HL-60 (cell line): ENCODE measurements at regions not wholly inside any gene's neighbourhood (a gene's known extent, or its start where the extent isn't known, plus 50 kb on each side); places are given as distances from the start of the nearest gene placed in this dataset.

Experiments
- DNase-seq, 2 experiments: peaks; one replicate each; pipeline ENCODE4 v3.0.0-alpha.2; 2010 to 2020; ENCODE audit warnings: low read depth in 1 of 2, low spot score in 1 of 2
- H3K27ac ChIP-seq: fragments of 250-450 bp; sonication (Bioruptor Pico); replicated peaks from 2 replicates; pipeline ENCODE4 v1.5.1; 2020; ENCODE audit warnings: mild to moderate bottlenecking, moderate library complexity
- H3K27me3 ChIP-seq: fragments of 250-450 bp; sonication (Bioruptor Pico); 2 replicates; pipeline ENCODE4 v1.5.1; 2021; ENCODE audit warnings: mild to moderate bottlenecking, moderate library complexity; ENCODE audit not compliant: insufficient read depth, poor library complexity, severe bottlenecking
- H3K4me3 ChIP-seq: replicated peaks from 2 replicates; pipeline ENCODE4 v1.5.1; 2011; ENCODE audit warnings: mild to moderate bottlenecking, control low read depth, low read length; ENCODE audit not compliant: insufficient read depth
- GABPA ChIP-seq: IDR thresholded peaks from 2 replicates; pipeline ENCODE4 v1.6.1; 2012; ENCODE audit warnings: low read depth
- POLR2AphosphoS5 ChIP-seq: IDR thresholded peaks from 2 replicates; pipeline ENCODE4 v1.6.1; 2012; ENCODE audit warnings: low read depth
- REST ChIP-seq: IDR thresholded peaks from 2 replicates; pipeline ENCODE4 v1.6.1; 2012; ENCODE audit warnings: low read depth; ENCODE audit not compliant: insufficient replicate concordance
- SPI1 ChIP-seq: IDR thresholded peaks from 2 replicates; pipeline ENCODE4 v1.6.1; 2012; ENCODE audit warnings: low read depth, mild to moderate bottlenecking, borderline replicate concordance
- TF ChIP-seq, protein P1 (sequence below): IDR thresholded peaks from one replicate; pipeline ENCODE4 v1.5.1; 2011; ENCODE audit warnings: low read length, control low read depth, inconsistent platforms; ENCODE audit not compliant: insufficient read depth

DNA sequence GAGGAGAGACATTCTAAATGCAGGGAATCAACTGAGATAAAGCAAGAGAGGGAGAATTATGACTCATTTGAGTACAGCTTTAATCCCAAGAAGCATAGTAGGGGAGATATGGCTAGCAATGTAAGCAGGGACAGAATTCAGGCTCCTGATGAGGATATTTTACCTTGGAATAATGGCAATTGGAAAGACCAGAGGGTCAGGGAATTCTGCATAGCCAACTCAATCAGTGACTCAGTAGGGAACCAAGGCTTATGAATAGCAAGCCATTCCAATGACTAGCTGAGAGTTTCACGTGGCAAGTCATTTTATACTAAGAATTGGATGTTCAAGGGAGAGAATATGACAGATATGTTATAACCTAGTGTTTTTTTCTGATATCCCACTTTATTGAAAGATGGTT, 563.8 kb upstream of the NETO1 start:
- H3K4me3 ChIP-seq: no peak overlapping the region
- TF ChIP-seq, protein P1, sequence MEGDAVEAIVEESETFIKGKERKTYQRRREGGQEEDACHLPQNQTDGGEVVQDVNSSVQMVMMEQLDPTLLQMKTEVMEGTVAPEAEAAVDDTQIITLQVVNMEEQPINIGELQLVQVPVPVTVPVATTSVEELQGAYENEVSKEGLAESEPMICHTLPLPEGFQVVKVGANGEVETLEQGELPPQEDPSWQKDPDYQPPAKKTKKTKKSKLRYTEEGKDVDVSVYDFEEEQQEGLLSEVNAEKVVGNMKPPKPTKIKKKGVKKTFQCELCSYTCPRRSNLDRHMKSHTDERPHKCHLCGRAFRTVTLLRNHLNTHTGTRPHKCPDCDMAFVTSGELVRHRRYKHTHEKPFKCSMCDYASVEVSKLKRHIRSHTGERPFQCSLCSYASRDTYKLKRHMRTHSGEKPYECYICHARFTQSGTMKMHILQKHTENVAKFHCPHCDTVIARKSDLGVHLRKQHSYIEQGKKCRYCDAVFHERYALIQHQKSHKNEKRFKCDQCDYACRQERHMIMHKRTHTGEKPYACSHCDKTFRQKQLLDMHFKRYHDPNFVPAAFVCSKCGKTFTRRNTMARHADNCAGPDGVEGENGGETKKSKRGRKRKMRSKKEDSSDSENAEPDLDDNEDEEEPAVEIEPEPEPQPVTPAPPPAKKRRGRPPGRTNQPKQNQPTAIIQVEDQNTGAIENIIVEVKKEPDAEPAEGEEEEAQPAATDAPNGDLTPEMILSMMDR: no peak
- TF ChIP-seq SPI1 (no peak), GABPA (no peak), REST (no peak), POLR2AphosphoS5 (no peak)
- no peak for DNase-seq
- no peak overlapping the region for H3K27ac ChIP-seq
- no peaks in the 10 kb centered on the region for H3K27me3 ChIP-seq

- Histone ChIP-seq H3K27me3 (no peaks in the 10 kb centered on the region), H3K4me3 (no peak overlapping the region), H3K27ac (no peak overlapping the region)
- DNase-seq: no peak
- TF ChIP-seq, protein P1: no peak
- TF ChIP-seq SPI1: no peak
- TF ChIP-seq REST: no peak
- no peak for TF ChIP-seq POLR2AphosphoS5
- no peak for TF ChIP-seq GABPA
These were observed 553.2 kb upstream of the NETO1 start for GRCh38 chr18:73421010-73421409.

DNA sequence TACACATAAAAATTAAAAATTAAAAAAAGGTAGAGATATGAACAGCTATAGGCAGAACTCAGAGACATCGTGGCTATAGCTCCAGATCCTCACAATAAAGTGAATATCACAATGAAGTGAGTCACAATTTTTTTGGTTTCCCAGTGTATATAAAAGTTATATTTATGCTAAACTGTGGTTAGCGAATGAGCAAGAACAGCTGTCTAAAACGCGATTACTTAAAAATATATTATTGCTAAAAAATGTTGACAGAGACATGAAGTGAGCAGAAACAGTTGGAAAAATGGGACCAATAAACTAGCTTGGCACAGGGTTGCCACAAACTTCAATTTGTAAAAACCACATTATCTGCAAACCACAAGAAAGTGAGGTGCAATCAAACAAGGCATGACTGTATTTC, 551.7 kb upstream of the NETO1 start:
- TF ChIP-seq, protein P1: no peak
- TF ChIP-seq GABPA (no peak), SPI1 (no peak), POLR2AphosphoS5 (no peak), REST (no peak)
- DNase-seq: no peak
- H3K27ac ChIP-seq: no peak overlapping the region

More for the DNA sequence above, 551.7 kb upstream of the NETO1 start:
- H3K27me3 ChIP-seq: no peaks in the 10 kb centered on the region
- no peak overlapping the region for H3K4me3 ChIP-seq
